ENCODE measurements at regions not wholly inside any gene's neighbourhood (a gene's known extent, or its start where the extent isn't known, plus 50 kb on each side); places are given as distances from the start of the nearest gene placed in this dataset.
A peak's percentile ranks its signal among the peaks of the same experiment; 100 is the strongest.

DNA sequence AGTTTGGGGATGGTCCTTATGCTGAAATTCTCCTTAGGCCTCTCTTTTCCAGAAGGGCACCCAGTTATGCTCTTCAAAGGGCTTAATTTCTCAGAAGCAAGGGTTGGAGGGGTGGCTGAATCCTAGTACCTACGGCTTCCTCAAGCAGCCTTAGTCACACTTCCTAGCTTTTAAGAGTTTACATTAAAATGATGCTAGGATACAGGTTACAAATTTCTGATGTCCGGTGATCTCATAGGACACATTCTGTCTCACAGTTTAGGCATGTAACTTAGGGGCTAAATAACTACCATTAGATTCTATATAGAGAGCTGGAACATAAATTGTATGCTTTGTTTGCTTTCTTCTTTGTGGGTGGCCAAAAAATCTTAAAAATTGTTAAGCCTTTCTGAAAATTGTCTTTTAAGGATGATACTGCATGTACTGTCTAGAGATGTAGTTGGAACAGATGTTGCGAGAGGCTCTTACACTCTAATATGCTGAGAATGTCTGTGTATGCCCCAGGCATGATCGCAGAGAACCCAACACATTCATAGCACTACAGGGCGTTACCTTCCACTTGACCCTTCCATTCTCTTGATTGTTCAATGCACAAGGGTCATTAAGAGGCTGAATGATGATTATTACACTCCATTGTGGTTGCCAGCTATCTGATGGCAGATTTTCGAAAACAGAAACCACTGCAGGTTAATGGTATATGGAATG, 139.1 kb downstream of the TMEM38B start:
- DNase-seq (no peak), ATAC-seq (no peak)
- no peaks in the 10 kb centered on the region for H3K27me3 ChIP-seq
- H3K9me3 ChIP-seq, result no peaks in the 10 kb centered on the region
- TF ChIP-seq, protein P1, sequence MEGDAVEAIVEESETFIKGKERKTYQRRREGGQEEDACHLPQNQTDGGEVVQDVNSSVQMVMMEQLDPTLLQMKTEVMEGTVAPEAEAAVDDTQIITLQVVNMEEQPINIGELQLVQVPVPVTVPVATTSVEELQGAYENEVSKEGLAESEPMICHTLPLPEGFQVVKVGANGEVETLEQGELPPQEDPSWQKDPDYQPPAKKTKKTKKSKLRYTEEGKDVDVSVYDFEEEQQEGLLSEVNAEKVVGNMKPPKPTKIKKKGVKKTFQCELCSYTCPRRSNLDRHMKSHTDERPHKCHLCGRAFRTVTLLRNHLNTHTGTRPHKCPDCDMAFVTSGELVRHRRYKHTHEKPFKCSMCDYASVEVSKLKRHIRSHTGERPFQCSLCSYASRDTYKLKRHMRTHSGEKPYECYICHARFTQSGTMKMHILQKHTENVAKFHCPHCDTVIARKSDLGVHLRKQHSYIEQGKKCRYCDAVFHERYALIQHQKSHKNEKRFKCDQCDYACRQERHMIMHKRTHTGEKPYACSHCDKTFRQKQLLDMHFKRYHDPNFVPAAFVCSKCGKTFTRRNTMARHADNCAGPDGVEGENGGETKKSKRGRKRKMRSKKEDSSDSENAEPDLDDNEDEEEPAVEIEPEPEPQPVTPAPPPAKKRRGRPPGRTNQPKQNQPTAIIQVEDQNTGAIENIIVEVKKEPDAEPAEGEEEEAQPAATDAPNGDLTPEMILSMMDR (IDR thresholded peaks at IDR 0.05), result no peak
- TF ChIP-seq POLR2A (IDR thresholded peaks at IDR 0.05), result no peak
- H3K27ac ChIP-seq, result no peak overlapping the region
- H3K4me1 ChIP-seq, result peaks cover 0 to 8% (median 0%) of the 10 kb centered on the region in 12 donors
- no peak overlapping the region for H3K4me3 ChIP-seq
- H3K36me3 ChIP-seq, result no peaks in the 10 kb centered on the region
- intact Hi-C loops (cut with DNase I), result loop anchor here in 1 of 10 donors (10.0 kb wide), 1 partner anchor 1331 kb away; no protein-coding TSS in a partner anchor
- 91 to 95% (median 94%) methylated on average over 6 of the region's 6 CpGs for WGBS, 4 donors

DNA sequence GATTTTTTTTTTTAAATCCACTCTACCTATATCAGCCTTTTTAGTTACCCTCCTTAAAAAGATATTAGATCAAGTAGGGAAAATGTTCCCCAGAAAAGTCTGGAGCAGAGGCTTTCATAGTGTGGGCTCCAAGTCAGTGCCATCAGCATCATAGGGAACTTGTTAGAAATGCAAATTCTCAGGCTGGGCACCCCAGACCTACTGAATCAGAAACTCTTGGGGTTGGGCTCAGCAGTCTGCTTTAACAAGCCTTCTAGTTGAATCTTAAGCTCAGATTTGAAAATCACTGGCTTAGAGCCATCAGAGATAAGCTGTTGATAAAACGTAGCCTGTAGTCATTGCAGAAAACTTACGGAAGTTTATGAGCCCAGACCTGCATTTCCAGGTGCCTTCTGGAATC, 140.1 kb downstream of the TMEM38B start:
- no peaks in the 10 kb centered on the region for H3K27me3 ChIP-seq
- TF ChIP-seq, protein P1 (IDR thresholded peaks at IDR 0.05), result no peak
- no peak for TF ChIP-seq POLR2A (IDR thresholded peaks at IDR 0.05)
- intact Hi-C loops (cut with DNase I), result loop anchor here in 1 of 10 donors (10.0 kb wide), 1 partner anchor 1330 kb away; no protein-coding TSS in a partner anchor

DNA sequence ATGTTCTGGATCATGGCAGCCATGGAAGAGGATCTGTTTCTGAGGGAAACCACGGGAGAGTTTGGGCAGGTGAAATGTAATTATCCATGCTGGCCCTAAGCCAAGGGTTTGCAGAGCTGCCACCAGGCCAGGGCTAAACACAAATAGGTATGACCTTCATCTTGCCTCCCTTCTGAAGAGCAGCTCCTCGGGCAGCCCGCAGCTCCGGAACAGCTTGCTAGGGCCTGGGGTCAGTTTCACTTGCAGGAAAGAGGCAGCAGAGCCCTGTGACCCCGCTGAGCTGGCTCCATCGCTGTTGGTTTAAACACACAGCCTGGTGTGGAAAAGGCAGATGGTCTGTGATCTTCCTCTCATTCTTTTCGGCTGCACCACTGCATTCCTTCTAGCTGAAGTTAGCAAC, 141.4 kb downstream of the TMEM38B start:
- Histone ChIP-seq H3K4me1 (peaks cover 0 to 8% (median 0%) of the 10 kb centered on the region in 12 donors), H3K27ac (no peak overlapping the region), H3K4me3 (no peak overlapping the region), H3K27me3 (no peaks in the 10 kb centered on the region), H3K36me3 (no peaks in the 10 kb centered on the region), H3K9me3 (no peaks in the 10 kb centered on the region)
- TF ChIP-seq, protein P1 (IDR thresholded peaks at IDR 0.05), result no peak
- no peak for TF ChIP-seq POLR2A (IDR thresholded peaks at IDR 0.05)
- 20 to 40% (median 33%) methylated on average over 7 of the region's 7 CpGs for WGBS, 4 donors
- intact Hi-C loops (cut with DNase I), result loop anchor here in 1 of 10 donors (10.0 kb wide), 1 partner anchor 1329 kb away; no protein-coding TSS in a partner anchor
- DNase-seq, result peak in 1 of 5 donors; percentile 29
- peak in 3 of 4 donors; percentile 30 to 57 (median 50) for ATAC-seq

More for the DNA sequence above, 140.1 kb downstream of the TMEM38B start:
- no peak overlapping the region for H3K4me3 ChIP-seq
- ATAC-seq (no peak), DNase-seq (no peak)
- H3K4me1 ChIP-seq, result peaks cover 0 to 8% (median 0%) of the 10 kb centered on the region in 12 donors
- H3K36me3 ChIP-seq, result no peaks in the 10 kb centered on the region
- no peaks in the 10 kb centered on the region for H3K9me3 ChIP-seq
- WGBS, 4 donors, result 59 to 76% (median 68%) methylated on average over 2 of the region's 2 CpGs
- no peak overlapping the region for H3K27ac ChIP-seq

DNA sequence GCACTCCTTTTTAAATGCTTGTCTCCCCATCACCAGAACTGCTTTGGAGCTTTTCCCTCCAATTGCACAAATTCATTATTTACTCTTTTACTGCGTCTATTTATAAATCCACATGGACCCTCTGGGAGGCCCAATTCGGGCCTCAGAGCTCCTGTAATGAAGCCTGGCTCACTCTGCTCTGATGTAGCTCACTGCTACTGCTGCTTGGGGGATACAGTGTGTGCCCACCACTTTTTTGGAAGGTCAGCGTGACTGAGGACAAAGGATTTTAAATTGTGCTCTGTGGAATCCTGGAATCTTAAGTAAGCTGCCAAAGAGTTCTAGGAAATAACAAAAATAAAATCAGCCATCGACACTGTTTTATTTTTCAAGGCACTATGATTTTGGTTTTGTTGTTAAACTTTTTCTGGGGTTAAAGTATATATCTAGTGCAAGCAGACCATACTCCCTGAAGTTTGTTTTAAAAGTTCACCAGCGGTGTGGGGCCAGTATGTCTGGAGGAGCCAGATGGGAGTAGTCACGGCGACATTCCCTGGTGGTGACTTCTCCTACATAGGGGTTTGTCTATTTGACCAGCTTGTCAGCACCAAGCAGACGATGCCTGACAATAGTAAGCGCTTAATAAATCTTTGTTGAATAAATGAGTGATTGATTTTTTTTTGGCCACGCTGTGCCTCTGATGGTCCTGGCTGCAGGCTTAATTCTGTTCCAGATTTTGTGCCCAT, 142.8 kb downstream of the TMEM38B start:
- Histone ChIP-seq H3K9me3 (peaks cover 0 to 5% (median 0%) of the 10 kb centered on the region in 12 donors), H3K4me1 (peaks cover 0 to 8% (median 0%) of the 10 kb centered on the region in 12 donors), H3K27me3 (no peaks in the 10 kb centered on the region), H3K27ac (no peak overlapping the region), H3K36me3 (no peaks in the 10 kb centered on the region), H3K4me3 (no peak overlapping the region)
- intact Hi-C loops (cut with DNase I), result loop anchor here in 1 of 10 donors (10.0 kb wide), 1 partner anchor 1328 kb away; no protein-coding TSS in a partner anchor
- TF ChIP-seq, protein P1 (IDR thresholded peaks at IDR 0.05), result no peak
- TF ChIP-seq POLR2A (IDR thresholded peaks at IDR 0.05), result no peak
- DNase-seq (no peak), ATAC-seq (no peak)
- WGBS, 4 donors, result 68 to 77% (median 69%) methylated on average over 10 of the region's 10 CpGs

All from heart left ventricle (tissue), 16 donors.